WTC11 (cell line): ENCODE measurements at regions not wholly inside any gene's neighbourhood (a gene's known extent, or its start where the extent isn't known, plus 50 kb on each side); places are given as distances from the start of the nearest gene placed in this dataset.

ENCODE experiments used
- CTCF ChIP-seq: fragments of 200-600 bp; IDR thresholded peaks from 2 replicates; pipeline ENCODE4 v1.8.0; 2022; ENCODE audit warnings: antibody characterized with exemption
- KAT7 ChIP-seq: sonication (generic); formaldehyde crosslinking; IDR thresholded peaks from 2 replicates; pipeline ENCODE4 v1.8.1; 2023; ENCODE audit warnings: missing genetic modification reagents, mild to moderate bottlenecking, borderline replicate concordance
- RELA ChIP-seq: sonication (generic); formaldehyde crosslinking; IDR thresholded peaks from 2 replicates; pipeline ENCODE4 v1.8.1; 2022; ENCODE audit warnings: missing genetic modification reagents, mild to moderate bottlenecking, borderline replicate concordance
- SMAD4 ChIP-seq: sonication (generic); formaldehyde crosslinking; IDR thresholded peaks from 2 replicates; pipeline ENCODE4 v1.8.0; 2022; ENCODE audit warnings: mild to moderate bottlenecking, missing genetic modification reagents
- SP1 ChIP-seq: sonication (generic); formaldehyde crosslinking; conservative IDR thresholded peaks from 2 replicates; pipeline ENCODE4 v1.8.1; 2022; ENCODE audit warnings: missing genetic modification reagents
- TCF7 ChIP-seq: sonication (generic); formaldehyde crosslinking; IDR thresholded peaks from 2 replicates; pipeline ENCODE4 v1.8.0; 2022; ENCODE audit warnings: mild to moderate bottlenecking, low read depth, missing genetic modification reagents, moderate library complexity
- TP53 ChIP-seq: sonication (generic); formaldehyde crosslinking; IDR thresholded peaks from 2 replicates; pipeline ENCODE4 v1.8.1; 2023; ENCODE audit warnings: mild to moderate bottlenecking, missing genetic modification reagents
- TF ChIP-seq, protein P1 (sequence below): sonication (generic); formaldehyde crosslinking; IDR thresholded peaks from 2 replicates; pipeline ENCODE4 v1.8.0; 2022; ENCODE audit warnings: mild to moderate bottlenecking, missing genetic modification reagents
- TF ChIP-seq, protein P2 (sequence below): sonication (generic); formaldehyde crosslinking; IDR thresholded peaks from 2 replicates; pipeline ENCODE4 v1.8.1; 2023; ENCODE audit warnings: mild to moderate bottlenecking, missing genetic modification reagents, moderate library complexity
- TF ChIP-seq, protein P3 (sequence below): sonication (generic); formaldehyde crosslinking; IDR thresholded peaks from 2 replicates; pipeline ENCODE4 v1.8.0; 2022; ENCODE audit warnings: mild to moderate bottlenecking, missing genetic modification reagents
- TF ChIP-seq, protein P4 (sequence below): sonication (generic); formaldehyde crosslinking; IDR thresholded peaks from 2 replicates; pipeline ENCODE4 v1.8.1; 2023; ENCODE audit warnings: mild to moderate bottlenecking, missing genetic modification reagents, moderate library complexity

- TF ChIP-seq CTCF: no peak
- TF ChIP-seq TP53 (CRISPR knock-in tag): no peak
- TF ChIP-seq, protein P1, sequence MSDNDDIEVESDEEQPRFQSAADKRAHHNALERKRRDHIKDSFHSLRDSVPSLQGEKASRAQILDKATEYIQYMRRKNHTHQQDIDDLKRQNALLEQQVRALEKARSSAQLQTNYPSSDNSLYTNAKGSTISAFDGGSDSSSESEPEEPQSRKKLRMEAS: no peak
- TF ChIP-seq, protein P2, sequence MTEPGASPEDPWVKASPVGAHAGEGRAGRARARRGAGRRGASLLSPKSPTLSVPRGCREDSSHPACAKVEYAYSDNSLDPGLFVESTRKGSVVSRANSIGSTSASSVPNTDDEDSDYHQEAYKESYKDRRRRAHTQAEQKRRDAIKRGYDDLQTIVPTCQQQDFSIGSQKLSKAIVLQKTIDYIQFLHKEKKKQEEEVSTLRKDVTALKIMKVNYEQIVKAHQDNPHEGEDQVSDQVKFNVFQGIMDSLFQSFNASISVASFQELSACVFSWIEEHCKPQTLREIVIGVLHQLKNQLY (CRISPR knock-in tag): no peak
- TF ChIP-seq, protein P3, sequence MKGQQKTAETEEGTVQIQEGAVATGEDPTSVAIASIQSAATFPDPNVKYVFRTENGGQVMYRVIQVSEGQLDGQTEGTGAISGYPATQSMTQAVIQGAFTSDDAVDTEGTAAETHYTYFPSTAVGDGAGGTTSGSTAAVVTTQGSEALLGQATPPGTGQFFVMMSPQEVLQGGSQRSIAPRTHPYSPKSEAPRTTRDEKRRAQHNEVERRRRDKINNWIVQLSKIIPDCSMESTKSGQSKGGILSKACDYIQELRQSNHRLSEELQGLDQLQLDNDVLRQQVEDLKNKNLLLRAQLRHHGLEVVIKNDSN (CRISPR knock-in tag): no peak
- TF ChIP-seq KAT7: no peak
- TF ChIP-seq, protein P4, sequence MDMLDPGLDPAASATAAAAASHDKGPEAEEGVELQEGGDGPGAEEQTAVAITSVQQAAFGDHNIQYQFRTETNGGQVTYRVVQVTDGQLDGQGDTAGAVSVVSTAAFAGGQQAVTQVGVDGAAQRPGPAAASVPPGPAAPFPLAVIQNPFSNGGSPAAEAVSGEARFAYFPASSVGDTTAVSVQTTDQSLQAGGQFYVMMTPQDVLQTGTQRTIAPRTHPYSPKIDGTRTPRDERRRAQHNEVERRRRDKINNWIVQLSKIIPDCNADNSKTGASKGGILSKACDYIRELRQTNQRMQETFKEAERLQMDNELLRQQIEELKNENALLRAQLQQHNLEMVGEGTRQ: no peak
- no peak for TF ChIP-seq SP1 (CRISPR knock-in tag)
- TF ChIP-seq TCF7 (CRISPR knock-in tag): no peak
- no peak for TF ChIP-seq RELA (CRISPR knock-in tag)
- TF ChIP-seq SMAD4: no peak
These were observed 189.8 kb downstream of the TLE1 start for GRCh38 chr9:81499594-81499993.
